Spinal cord (tissue), 9 donors: ENCODE measurements at regions not wholly inside any gene's neighbourhood (a gene's known extent, or its start where the extent isn't known, plus 50 kb on each side); places are given as distances from the start of the nearest gene placed in this dataset.

ENCODE experiments used
- DNase-seq, 6 donors: peaks; one replicate each; pipeline versions ENCODE4 v3.0.0 to v3.0.0-alpha.2; 2013 to 2015; ENCODE audit warnings: low spot score in 6 of 6, low read depth in 4 of 6
- H3K27ac ChIP-seq: one replicate; pipeline ENCODE4 v1.5.1; 2013; ENCODE audit warnings: low read depth, low read length, control low read depth
- H3K27me3 ChIP-seq: one replicate; pipeline ENCODE4 v1.6.1; 2013; ENCODE audit warnings: low read length; ENCODE audit not compliant: control insufficient read depth, insufficient read depth
- H3K36me3 ChIP-seq: one replicate; pipeline ENCODE4 v1.6.1; 2013; ENCODE audit warnings: low read length; ENCODE audit not compliant: control insufficient read depth, insufficient read depth
- H3K4me1 ChIP-seq: one replicate; pipeline ENCODE4 v1.6.1; 2013; ENCODE audit warnings: low read length; ENCODE audit not compliant: control insufficient read depth, insufficient read depth
- H3K4me3 ChIP-seq: one replicate; pipeline ENCODE4 v1.5.1; 2013; ENCODE audit warnings: low read depth, low read length, control low read depth
- H3K9me3 ChIP-seq: one replicate; pipeline ENCODE4 v1.6.1; 2013; ENCODE audit warnings: low read length; ENCODE audit not compliant: control insufficient read depth, insufficient read depth
- WGBS: methylation state at CpG from one replicate; pipeline ENCODE4 v1.1.5; 2013; ENCODE audit warnings: missing lambda C conversion rate; ENCODE audit not compliant: insufficient coverage; 5-methylcytosine and 5-hydroxymethylcytosine counted together
- donor health status: healthy.

- H3K27me3 ChIP-seq, result no peaks in the 10 kb centered on the region
- H3K4me3 ChIP-seq, result no peak overlapping the region
- H3K9me3 ChIP-seq, result no peaks in the 10 kb centered on the region
- WGBS, result 96% methylated on average over 3 of the region's 3 CpGs
- no peak for DNase-seq
- no peaks in the 10 kb centered on the region for H3K36me3 ChIP-seq
- no peak overlapping the region for H3K27ac ChIP-seq
- peaks cover 2% of the 10 kb centered on the region for H3K4me1 ChIP-seq
These were observed 177.9 kb downstream of the MACROH2A1 start for GRCh38 chr5:135221187-135221473.

- H3K27me3 ChIP-seq, result no peaks in the 10 kb centered on the region
- WGBS, result 86% methylated on average over 7 of the region's 7 CpGs
- no peak overlapping the region for H3K27ac ChIP-seq
- no peaks in the 10 kb centered on the region for H3K36me3 ChIP-seq
- H3K4me1 ChIP-seq, result no peaks in the 10 kb centered on the region
- no peaks in the 10 kb centered on the region for H3K9me3 ChIP-seq
- DNase-seq, result no peak
- H3K4me3 ChIP-seq, result no peak overlapping the region
These were observed 178.4 kb downstream of the MACROH2A1 start for GRCh38 chr5:135220394-135221186.

DNA sequence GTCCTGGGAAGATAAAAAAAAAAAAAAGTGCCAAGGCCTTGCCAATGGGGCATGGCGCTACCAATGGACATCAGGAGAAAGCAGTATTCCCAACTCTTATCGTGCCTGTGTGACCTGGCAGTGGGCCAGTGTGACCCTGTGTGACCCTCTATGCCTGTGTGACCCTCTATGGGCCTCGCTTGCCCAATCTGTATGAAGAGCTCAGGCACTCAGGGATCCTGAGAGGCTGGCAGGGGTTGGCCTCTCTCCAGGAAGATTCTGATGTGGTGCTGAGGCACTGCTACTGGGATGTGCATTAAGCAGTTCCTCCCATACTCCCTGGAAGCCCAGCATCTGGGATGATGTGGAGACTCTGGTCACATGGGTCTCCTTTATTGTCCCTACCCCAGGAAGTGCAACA, 179.2 kb downstream of the MACROH2A1 start:
- H3K36me3 ChIP-seq, result no peaks in the 10 kb centered on the region
- no peak for DNase-seq
- H3K4me1 ChIP-seq, result no peaks in the 10 kb centered on the region
- H3K9me3 ChIP-seq, result no peaks in the 10 kb centered on the region
- no peak overlapping the region for H3K27ac ChIP-seq
- WGBS, result 87% methylated on average over 3 of the region's 3 CpGs
- H3K27me3 ChIP-seq, result no peaks in the 10 kb centered on the region
- no peak overlapping the region for H3K4me3 ChIP-seq

DNA sequence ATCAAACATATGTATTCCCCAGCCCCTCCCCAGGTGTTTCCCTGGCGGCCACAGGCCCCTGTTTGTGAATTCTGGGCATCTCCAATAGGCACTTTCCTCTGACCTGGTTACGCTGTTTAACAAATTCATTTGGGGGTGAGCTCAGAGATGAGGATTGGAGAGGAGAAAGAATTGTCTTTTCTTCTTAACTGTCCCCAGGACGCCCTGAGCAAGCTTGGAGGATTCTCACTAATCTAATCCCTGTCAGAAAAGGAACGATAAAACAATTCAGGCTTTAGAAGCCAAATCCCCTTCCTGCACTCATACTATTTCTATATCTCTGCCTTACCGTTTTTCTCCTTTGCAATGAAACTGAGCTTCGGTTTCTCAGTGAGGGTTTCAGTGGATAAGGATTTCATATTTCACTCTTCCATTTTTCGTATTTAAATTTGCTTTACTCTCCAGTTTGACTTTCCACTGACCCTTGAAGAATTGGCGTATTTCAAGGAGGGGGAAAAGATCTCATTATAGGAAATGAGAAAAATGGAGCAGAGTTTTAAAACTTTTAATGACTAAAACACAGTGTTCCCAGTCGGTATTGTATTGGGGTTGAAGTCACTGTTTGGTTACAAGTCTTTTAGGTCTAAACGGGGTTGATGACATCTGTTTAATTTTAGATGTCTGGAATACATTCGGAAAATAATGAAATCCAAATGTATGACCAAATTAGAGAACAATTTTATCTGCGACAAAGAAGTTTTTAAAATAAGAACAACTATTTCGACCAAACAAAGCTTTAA, 180.1 kb downstream of the MACROH2A1 start:
- WGBS, result 46% methylated on average over 3 of the region's 13 CpGs
- Histone ChIP-seq H3K9me3 (no peaks in the 10 kb centered on the region), H3K4me3 (no peak overlapping the region), H3K27me3 (no peaks in the 10 kb centered on the region), H3K4me1 (no peaks in the 10 kb centered on the region), H3K27ac (no peak overlapping the region), H3K36me3 (no peaks in the 10 kb centered on the region)
- DNase-seq, result no peak

GRCh38 chr5:135218486-135218755, 180.6 kb downstream of the MACROH2A1 start:
- DNase-seq, result no peak
- H3K27ac ChIP-seq, result no peak overlapping the region
- 93% methylated on average over 3 of the region's 3 CpGs for WGBS

DNA sequence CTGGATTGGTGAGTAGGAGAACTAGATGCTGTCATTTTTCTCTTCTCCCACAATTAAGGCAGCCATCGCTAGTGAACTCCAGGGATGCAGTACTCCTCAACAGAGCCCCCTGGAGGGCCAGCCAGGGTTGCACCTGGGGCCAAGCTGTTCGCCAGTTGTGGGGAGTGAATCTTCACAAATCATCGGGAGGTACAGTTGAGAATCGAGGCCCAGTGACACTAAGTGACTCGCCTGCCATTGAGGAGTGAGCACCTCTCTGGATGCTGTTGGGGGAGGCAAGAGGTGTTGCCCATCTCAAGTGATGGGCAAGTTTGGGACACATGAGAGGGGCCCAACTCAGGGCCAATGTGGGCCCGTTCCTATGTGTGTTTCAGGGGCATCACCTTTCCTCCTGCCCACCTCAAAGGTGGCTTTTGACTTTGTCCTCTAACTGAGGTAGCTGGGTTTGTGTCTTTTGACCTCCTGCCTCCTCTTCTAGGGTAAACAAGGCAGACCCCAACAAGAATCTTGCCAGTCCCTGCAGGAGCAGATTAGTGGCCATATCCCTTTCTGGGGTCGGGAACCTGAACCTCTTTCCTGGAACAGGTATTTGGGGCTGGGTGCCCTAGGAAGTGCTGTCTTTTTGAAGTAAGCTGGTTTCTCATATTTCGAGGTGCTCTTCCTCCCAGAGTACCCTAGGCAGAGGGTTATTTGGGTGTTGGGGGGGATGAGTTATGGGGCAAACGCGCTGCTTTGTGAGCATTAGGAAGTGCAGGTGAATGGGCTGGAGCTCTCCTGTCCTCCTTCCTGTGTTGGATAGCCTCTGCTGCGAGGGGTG, 181.2 kb downstream of the MACROH2A1 start:
- WGBS, result 89% methylated on average over 7 of the region's 11 CpGs
- no peaks in the 10 kb centered on the region for H3K27me3 ChIP-seq
- H3K27ac ChIP-seq, result no peak overlapping the region
- no peak for DNase-seq
- H3K4me3 ChIP-seq, result no peak overlapping the region
- H3K4me1 ChIP-seq, result no peaks in the 10 kb centered on the region
- no peaks in the 10 kb centered on the region for H3K9me3 ChIP-seq
- H3K36me3 ChIP-seq, result no peaks in the 10 kb centered on the region

More at GRCh38 chr5:135218486-135218755, 180.6 kb downstream of the MACROH2A1 start:
- Histone ChIP-seq H3K9me3 (no peaks in the 10 kb centered on the region), H3K27me3 (no peaks in the 10 kb centered on the region), H3K4me1 (no peaks in the 10 kb centered on the region), H3K4me3 (no peak overlapping the region), H3K36me3 (no peaks in the 10 kb centered on the region)

DNA sequence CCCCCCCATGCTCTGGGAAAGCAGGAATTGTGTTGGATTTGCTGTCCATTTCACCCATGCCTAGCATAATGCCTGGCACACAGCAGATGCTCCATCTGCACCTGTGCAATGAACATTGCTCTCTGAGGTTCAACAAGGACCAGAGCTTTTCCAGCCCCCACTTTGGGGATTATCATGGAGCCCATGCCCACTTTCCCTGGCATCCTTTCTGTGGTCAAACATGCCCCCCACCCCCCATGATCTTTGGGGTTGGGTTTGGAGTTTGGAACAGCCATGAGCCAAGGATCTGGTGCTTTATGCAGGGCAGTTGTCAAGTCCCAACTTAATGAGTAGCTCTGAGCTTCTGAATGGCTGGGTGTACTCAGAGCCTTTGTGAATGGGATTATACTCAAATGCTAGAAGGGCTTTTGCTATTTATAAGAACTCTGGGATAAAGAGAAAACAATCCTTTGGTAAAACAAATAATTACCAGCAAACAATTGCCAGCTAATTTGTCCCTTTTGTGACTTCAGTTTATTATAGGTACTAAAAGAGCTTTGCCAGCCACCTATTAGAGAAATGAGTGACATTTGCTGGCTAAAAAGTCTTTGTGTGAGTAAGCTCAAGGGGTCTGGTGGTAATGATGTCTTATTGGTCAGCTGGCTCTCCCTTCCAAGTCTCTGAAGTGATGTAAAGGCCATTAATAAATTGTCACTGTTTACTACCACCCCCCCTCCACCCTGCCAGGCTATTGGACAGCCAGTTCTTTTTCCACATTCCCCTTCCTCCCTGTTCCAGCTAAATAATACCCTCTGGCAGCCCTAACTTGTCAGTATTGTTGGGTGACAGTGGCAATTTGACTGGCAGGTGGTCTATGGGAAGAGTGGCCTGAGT, 182.3 kb downstream of the MACROH2A1 start:
- H3K4me3 ChIP-seq, result no peak overlapping the region
- no peaks in the 10 kb centered on the region for H3K27me3 ChIP-seq
- no peaks in the 10 kb centered on the region for H3K9me3 ChIP-seq
- DNase-seq, result no peak
- H3K4me1 ChIP-seq, result no peaks in the 10 kb centered on the region
- no peak overlapping the region for H3K27ac ChIP-seq
- H3K36me3 ChIP-seq, result no peaks in the 10 kb centered on the region

- DNase-seq, result no peak
These were observed 181.8 kb upstream of the PITX1 start for GRCh38 chr5:135215617-135216470.

More at GRCh38 chr5:135215617-135216470, 181.8 kb upstream of the PITX1 start:
- Histone ChIP-seq H3K27ac (no peak overlapping the region), H3K4me1 (no peaks in the 10 kb centered on the region), H3K4me3 (no peak overlapping the region), H3K27me3 (no peaks in the 10 kb centered on the region), H3K36me3 (no peaks in the 10 kb centered on the region), H3K9me3 (no peaks in the 10 kb centered on the region)
- 76% methylated on average over 6 of the region's 7 CpGs for WGBS
